Stimulated activated CD4-positive, alpha-beta T cell treated with anti-CD3 and anti-CD28 coated beads, Interleukin-4, amount 100 ng/mL, for 1 hour (primary cell): ENCODE measurements at regions not wholly inside any gene's neighbourhood (a gene's known extent, or its start where the extent isn't known, plus 50 kb on each side); places are given as distances from the start of the nearest gene placed in this dataset.
A peak's percentile ranks its signal among the peaks of the same experiment; 100 is the strongest.
"Not testable (repeated sequence)": the region's sequence is repeated elsewhere in the genome, so short reads cannot be mapped to it uniquely, and the experiment has no call there.

ENCODE experiments used
- DNase-seq: peaks from one replicate; pipeline ENCODE4 v3.0.0-alpha.2; 2020

DNA sequence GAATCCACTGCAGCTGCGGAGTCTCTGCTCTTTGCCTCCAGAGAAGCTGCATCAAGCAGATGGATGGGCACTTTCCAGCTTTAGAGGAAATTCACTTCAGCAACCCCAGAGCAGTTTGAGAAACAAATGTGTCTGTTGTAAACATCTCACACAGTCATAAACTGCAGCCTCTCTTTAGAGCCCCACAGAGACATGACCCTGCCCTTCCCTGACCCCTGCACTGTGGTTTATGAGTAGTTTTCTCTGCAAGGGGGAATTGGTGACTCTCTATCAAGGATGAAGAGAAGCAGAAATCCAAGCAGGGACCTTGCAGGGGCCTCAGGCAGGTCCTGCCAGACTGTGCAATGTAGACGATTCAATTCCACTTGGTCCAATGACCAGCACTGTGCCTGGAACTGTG lies 160.2 kb downstream of the SH2D4B start:
- DNase-seq = no peak

DNA sequence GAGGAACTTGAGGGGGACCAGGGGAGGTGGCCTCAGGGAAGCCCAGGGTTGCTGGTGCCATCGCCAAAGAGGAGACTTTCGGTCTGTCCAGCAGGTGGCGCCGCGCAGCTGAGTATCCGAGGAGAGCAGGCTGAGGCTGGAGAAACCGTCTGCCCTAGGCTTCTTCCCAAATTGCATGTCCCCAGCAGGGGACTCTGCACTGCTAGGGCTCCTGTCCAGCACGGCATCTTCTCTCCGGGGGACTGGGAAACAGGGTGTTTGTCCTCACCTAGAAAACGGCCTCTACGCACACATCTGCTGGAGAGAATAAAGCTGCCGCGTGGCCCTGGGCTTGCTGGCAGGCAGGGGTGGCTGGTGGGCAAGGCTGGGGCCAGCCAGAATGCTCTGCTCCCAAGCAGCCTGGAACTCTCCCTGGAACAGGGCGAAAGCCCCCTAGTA lies 161.9 kb downstream of the SH2D4B start:
- DNase-seq = peak; percentile 76

DNA sequence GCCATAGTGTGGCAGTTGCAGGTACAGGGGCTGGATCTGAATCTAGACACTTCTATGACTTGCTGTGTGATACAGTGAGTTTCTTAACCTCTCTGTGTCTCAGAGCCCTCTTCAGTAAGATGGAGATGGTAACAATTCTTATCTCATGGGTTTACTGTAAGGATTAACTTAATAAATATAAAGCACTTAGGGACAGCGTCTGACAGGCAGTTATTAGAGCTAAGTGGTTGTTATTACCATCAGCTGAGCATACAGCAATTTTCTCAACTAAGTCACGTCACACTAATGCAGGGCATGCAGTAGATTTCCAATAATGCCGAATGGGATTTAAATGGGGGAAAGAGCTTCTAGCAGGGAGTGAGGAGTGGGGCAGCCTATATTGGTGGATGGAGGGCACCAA lies 162.6 kb downstream of the SH2D4B start:
- no peak for DNase-seq

DNA sequence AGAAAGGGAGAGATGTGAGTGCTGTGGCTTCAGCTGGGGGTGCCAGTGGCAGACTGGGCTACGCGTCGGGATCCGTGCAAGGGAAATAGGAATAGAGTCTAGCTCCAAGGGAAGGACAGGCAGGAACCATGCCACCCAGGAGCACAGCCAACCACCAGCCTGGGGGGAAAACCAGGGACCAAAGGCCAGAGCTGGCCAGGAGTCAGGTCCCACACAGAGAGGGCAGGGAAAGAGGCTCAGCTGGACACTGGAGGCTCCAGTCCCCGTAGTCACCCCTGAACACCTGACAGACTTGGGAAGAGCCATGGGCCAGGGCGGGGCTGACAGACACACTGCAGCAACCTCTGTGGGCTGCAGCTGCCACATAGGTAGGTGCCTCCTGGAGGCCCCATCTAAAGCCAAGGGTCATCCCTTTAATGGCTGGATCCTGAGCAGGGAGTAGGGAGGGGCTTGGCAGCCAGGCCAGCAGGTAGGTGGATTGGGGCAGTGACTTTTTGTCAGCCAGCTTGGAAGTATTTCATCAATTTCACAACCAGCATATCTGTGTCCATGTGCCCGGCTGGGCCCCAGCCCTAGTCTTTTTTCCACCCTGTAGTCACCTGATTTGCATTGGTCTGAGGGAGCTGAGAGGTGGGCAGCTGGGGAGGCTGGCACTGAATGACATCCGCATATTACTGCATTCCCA lies 163.2 kb downstream of the SH2D4B start:
- DNase-seq = no peak

DNA sequence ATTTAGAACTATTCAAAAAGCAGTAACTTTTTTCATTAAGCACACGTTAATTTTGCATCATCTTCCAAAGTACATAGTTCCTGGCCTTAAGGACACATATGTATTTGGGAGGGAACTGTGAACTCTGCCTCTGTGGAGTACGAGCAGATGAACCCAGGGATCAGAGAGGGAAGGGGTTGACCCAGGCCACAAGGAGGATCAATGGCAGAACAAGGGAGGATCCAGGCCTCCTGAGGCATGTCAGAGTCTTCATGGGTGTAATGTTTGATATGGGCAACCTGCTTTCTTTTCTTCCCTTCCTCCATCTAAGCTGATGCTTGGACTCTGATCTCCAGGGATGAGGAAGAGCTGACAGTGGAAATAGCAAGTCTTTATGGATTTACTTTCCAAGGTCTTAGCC lies 164.0 kb downstream of the SH2D4B start:
- no peak for DNase-seq

DNA sequence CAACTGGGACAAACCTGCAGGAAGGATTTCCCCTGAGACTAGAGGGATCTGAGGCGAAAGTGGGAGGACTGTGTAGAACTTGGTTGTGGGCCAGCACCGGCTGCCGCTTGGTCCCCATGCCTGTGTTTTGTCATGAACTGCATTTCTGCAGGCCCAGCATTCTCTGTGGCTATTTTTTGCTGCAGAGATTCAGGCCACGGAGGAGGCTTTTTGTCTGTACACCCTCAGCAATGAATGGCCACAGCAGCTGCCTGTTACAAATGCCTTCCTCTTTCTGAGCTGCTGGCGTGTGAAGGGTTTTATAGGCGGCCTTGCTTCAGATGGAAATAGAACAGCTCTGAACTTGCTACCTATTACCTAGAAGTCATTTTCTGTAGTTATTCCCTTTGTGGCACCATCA lies 164.4 kb downstream of the SH2D4B start:
- no peak for DNase-seq

DNA sequence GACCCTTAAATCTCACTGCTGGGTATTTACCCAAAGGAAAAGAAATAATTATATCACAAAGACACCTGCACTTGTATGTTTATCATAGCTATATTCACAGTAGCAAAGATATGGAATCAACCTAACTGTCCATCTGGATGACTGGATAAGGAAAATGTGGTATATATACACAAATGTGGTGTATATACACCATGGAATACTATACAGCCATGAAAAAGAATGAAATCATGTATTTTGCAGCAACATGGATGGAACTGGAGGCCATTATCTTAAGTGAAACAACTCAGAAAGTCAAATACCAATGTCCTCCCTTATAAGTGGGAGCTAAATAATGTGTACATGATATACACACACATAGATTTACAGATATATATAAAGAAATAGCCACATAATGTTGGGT lies 168.2 kb downstream of the SH2D4B start:
- DNase-seq = no peak

DNA sequence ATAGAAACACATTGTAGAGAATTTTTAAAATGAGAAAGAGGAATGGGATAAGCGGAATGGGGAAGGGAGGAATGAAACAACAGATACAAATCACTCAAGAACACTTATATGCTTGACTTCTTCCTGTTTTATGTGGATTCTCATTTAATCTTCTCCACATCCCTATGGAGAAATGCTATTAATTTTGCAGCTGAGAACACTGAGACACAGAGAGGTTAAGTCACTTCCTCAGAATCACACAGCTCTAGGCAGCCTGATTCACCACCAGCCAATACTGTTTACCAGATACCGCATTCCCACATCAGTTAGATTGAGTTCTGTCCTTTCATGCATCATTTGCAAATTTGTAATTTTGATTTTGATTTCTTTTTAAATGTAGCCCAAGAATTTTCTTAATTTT lies 170.5 kb downstream of the SH2D4B start:
- DNase-seq = no peak

DNA sequence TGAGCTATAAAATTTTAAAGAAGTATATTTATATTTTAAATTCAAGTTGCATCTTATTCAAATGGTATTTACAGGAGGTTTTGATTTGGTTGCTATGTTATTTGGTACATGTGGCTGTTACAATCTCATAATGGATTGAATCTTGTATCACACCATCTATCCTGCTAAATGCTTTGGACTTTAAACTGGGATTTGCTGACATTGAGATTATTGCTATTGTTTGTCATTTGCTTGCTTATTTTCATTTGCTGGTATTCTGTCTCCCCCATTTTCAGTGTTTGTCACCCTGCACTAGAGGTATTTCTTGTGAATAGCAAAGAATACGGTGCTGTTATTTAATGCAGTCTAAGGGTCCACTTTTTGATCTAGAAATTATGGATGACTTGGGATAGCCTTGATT lies 171.1 kb downstream of the SH2D4B start:
- no peak for DNase-seq

DNA sequence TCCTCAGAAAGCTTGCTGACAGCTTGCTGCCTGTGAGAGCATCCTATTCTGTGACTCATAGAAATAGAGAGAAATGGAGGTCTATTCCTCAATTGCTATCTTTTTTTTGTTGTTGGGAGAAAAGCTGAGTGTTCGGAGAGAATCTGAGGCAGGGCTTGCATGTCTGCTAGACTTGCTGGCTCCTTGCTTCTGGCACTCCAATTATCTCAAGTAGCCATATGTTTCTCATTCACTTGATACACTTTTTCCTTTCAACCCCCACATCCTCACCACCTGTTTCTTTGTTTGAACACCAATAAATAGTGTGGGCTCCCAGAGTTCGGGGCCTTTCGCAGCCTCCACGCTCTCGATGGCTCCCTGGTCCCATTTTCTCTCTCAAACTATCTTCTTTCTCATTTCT lies 172.2 kb downstream of the SH2D4B start:
- DNase-seq = no peak

DNA sequence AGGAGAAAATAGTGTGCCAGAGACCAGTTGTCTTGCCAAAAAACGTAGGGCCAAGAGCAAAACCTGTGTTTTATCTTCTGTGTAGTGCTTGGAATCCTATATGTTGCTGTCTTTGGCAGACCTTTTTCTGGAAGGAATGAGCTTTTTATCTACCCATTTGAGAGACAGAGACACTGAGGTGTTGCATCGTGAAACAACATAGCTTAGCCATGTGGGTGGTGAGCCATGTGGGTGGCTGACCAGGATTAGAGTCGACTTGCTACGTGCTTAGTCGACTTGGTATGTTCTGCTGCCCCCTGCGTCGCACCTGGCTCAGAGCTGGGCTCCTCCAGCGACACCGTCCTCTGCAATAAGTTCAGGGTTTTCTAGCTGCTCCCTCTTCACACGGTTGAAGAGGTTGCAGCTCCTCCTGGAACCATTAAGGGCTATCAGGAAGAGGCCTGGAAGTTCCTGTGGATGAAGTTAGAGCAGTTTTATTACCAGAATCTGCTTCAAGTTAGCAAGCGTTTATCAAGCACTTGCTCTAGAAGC lies 175.8 kb downstream of the SH2D4B start:
- DNase-seq = no peak

DNA sequence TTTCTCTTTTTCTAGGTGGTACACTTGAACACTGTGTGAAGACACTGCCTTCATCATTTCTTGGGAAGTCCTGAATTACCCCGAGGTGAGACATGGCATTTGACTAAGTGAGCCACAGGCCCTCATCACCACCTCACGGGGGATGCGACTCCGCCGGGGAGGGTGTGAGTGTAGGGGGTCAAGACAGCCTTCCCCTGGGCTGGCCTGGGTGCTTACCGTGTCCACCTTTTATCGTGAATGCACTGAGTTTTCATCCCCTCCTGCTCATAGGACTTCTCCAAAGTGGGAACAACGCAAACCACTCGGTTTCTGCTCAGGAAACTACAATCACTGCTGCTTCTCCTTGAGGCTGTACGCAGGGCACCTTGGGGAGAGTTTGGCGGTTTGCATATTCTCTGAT lies 176.9 kb downstream of the SH2D4B start:
- DNase-seq = no peak

DNA sequence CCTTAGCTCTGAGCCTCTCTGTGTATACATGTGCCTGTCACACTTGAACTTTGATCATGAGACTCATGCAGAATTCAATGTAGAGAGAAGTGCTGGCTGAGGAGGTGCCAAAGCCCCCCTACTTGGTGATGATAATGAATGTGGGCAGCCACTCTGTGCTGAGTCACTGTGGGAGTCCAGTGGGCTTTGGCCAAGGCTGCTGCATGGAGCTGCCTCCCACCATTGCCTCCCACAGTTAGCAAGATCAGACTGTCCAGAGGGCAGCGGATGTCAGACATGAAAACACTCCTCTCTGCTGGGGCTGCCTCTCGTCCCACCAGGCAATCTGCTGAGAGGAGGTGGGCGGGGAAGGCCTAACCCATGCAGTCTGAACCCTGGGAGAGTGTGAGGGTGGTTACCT lies 180.3 kb downstream of the SH2D4B start:
- DNase-seq = no peak

DNA sequence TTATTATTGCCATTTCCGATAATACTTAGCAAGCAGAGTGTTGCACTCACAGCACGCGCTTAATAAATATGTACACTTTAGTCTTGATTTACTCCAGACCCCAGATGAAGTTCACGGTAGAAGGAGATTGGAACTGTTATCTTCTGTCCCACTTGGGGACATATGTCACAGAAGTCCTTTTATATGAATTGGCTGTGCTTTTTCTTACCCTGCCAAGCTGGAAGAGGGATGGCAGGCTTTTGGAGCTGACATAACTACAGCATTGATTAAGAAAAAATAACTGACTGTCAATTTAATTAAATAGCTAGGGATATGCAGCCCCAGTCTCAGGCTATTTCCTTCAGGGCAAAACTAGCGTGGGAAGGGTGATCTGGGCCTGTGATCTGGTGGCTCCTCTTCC lies 182.2 kb downstream of the SH2D4B start:
- DNase-seq = no peak

DNA sequence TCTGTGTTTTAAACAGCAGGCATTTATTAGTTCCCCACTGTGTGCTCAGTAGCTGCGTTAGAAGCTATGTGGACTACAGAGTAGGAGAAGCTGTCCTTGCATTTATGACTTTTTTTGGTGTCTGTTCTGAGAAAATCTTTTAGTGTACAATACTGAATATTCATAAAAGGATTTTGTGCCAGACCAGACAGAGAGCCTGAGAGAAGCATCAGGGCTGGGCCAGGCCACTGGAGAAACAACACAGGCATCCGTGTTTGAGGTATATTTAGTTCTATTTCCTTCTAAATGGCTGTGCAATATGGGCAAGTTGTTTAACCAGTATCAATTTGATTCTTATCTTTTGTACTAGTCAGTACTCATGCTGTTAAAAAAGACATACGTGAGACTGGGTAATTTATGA lies 182.8 kb downstream of the SH2D4B start:
- no peak for DNase-seq

DNA sequence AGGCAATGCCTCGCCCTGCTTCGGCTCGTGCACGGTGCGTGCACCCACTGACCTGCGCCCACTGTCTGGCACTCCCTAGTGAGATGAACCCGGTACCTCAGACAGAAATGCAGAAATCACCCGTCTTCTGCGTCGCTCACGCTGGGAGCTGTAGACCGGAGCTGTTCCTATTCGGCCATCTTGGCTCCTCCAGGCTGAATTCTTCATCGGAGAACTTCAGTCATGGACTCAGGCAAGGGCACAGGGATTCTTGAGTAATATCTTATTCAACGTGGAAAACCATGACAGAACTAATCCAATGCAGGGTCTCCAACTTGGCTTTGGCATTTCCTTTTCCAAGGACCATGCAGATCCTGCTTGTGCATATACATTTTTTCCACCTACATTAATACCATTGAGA lies 190.7 kb downstream of the SH2D4B start:
- not testable (repeated sequence) for DNase-seq

DNA sequence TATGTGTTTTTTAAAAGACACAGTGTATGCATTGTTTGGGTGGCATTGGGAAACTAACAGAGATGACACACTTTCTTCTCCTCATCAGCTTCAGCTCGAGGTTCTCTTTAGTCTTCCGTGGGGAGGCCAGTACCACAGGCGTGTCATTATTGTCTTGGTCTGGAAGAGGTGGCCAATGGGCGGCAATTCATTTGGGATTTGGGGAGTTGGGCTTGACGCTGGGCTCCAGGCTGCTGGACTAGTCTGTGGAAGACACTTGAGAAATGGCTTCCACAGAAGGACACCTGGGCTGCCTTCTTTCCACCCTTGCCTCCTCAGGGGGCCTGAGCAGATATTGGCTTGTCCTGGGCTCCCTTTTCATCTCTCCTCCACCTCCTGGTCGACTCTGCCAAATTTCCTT lies 192.2 kb downstream of the SH2D4B start:
- DNase-seq = no peak

DNA sequence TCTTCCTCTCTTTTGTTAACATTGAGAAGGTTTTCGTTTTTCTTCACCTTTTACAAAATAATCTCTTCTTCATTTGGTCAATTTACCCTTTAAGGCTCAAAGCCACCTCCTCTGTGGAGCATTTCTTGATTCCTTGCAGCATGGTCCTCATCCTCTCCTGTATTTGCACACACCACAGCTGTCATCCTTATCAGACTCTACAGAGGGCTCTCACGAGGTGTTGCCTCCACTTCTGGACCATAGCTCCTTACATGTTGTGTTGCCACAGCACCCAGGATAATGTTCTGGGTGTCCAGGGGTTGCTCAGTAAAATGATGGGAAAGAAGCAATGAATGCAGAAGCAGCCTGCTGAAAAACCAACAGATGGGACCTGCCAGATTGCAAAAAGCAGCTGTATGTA lies 192.8 kb downstream of the SH2D4B start:
- DNase-seq = no peak

DNA sequence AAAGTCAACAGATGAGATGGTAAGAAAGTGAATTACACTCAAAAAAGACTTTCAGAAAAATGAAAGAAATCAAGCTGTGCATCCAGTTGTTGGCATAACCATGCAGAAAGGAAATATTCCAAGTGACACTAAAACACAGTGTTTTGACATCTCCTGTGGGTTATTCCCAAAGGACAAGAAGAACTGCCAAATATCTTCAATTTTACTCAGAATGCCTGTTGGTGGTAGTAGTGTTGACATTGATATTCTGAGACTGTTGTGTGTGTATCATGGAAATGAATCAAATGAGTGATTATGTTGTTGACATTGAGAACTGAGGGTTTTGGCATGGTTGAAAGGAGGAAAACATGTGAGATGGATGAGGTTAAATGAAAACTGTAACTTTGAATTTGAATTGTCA lies 196.9 kb downstream of the SH2D4B start:
- DNase-seq = no peak

DNA sequence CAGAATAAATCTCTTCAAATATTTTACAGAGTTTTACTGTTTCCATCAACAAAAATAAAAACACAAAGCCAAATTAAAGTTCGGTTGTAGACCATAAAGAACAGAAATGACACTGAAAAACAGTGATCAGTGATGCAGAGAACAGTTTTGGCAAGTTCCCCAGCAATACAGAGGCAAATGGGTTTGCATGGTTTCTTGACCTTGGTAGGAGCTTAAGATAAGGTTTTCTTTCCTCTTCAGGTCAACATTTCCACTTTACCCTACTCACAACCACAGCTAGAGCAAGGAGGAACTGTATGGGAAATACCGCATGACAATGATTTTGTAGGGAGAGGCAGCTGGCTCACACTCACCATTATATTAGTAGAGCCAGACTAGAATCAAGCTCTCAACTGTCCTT lies 199.5 kb downstream of the SH2D4B start:
- DNase-seq = no peak

DNA sequence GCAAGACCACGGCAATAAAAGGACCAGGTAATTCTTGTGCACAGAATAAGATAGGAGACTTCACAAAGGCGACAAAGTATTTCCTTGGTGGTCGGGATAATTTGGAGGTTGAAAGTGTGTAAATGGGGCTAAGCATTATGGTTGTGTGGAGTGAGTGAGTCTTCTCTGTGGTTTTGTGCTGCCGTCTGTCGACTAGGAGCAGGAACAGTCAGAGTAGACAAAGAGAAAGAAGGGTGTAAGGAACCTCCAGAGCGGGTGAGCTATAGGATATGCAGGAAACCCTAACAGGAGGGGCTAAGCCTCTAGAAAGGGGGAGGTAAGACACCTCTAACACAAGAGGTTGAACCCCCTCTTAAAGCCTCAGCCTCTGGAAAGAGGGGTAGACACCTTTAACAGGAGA lies 201.6 kb downstream of the SH2D4B start:
- no peak for DNase-seq

DNA sequence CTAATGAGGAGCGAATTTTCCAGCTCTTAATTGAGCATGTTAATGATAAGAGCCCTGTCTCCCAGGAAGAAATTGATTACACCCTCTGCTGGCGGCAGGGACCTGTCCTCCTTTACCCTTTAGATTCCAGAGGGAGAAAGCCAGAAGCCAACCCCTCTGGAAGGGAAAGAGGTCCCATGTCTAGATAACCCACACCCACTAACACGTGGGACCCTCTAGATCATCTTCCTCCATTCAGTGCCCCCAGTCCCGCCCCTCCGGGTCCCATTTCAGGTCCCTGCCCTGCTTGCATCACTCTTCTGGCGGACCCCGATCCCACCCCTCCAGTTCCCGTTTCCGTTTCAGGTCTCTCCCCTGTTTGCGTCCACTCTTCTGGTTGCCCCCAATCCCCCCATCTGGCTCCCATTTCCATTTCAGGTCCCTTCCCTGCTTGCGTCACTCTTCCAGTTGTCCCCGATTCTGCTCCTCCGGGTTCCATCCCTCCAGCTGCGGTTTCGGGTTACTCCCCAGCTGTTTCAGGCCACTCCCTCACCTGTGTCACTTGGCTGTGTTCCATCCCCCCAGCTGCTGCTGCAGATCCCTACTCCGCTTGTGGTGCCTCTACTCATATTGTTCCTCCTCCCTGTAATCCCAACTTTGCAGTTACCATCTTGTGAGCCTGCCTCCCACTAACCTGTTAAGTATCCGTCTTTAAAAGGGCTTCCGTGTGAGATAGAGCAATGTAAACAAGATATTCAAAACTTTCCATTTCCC lies 202.4 kb downstream of the SH2D4B start:
- DNase-seq = no peak

DNA sequence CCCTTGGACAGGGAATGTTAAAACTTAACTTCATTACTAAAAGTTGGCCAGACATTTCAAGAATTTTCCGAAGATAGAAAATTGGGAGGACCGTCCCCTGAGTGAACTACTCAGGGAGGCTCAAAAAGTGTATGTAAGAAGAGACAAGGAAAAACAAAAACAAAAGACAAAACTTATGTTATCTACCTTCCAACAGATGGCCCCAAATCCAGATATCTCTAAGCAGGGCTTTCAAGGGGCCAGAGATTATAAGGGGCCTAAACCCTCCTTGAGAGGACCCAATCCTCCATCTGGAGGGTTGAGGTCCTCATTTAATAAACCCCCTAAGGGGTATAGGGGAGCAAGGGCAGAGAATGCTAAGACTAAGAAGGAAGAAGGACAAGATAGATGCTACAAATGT lies 203.6 kb downstream of the SH2D4B start:
- DNase-seq = no peak

DNA sequence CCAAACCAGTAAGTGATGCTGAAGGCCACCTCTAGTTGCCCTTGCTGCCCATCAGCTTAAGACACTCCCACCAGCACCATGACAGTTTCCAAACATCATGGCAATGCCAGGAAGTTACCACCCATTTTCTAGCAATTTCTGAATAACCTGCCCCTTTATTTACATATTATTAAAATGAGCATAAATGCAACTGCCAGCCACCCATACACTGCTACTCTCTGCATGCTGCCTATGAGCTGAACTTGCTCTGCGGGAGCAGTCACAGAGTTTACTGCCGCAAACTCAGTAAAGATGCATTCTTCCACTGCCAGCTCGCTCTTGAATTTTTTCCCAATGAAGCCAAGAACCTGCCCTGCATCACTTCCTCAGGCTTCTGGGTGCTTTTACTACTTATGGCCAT lies 212.6 kb downstream of the SH2D4B start:
- DNase-seq = no peak

DNA sequence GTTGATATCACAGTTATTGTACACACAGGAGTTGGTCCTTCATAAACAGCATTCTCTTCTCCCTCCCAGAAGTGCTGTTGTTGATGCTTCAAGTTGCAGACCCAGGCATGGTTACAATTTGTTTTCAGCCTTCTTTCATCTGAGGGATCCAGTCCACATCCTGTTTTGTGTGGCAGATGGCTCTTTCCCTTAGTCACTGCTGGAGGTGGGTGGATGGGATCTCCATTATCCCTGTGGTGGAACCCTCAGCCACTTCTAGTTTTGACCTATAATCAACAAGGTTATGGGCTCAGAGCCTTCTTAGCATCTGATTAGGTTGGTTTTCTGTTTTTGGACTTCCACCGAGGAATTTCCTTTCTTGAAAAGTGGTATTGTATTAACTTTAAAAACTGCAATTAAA lies 214.2 kb downstream of the SH2D4B start:
- no peak for DNase-seq
